GM21526 (cell line): ENCODE measurements at regions not wholly inside any gene's neighbourhood (a gene's known extent, or its start where the extent isn't known, plus 50 kb on each side); places are given as distances from the start of the nearest gene placed in this dataset.
"Not testable (repeated sequence)": the region's sequence is repeated elsewhere in the genome, so short reads cannot be mapped to it uniquely, and the experiment has no call there.

Source experiments
- ATAC-seq: cut with Tn5 transposase; IDR thresholded peaks from one replicate; pipeline ENCODE4 v1.9.1; 2021; ENCODE audit warnings: moderate library complexity; ENCODE audit not compliant: unreplicated experiment, low FRiP score

GRCh38 chr16:29261427-29262248, 144.9 kb downstream of the NPIPB11 start:
- not testable (repeated sequence) for ATAC-seq

GRCh38 chr16:29260683-29261426, 145.7 kb downstream of the NPIPB11 start:
- ATAC-seq, result not testable (repeated sequence)

- ATAC-seq, result not testable (repeated sequence)
Observed at GRCh38 chr16:29259635-29260457, 146.7 kb downstream of the NPIPB11 start.

- not testable (repeated sequence) for ATAC-seq
Observed at GRCh38 chr16:29258946-29259634, 147.4 kb downstream of the NPIPB11 start.

- not testable (repeated sequence) for ATAC-seq
Observed at GRCh38 chr16:29257419-29258336, 148.8 kb downstream of the NPIPB11 start.

GRCh38 chr16:29256501-29256981, 150.0 kb downstream of the NPIPB11 start:
- no peak for ATAC-seq

- not testable (repeated sequence) for ATAC-seq
Observed at GRCh38 chr16:29255957-29256356, 150.6 kb downstream of the NPIPB11 start.

- not testable (repeated sequence) for ATAC-seq
Observed at GRCh38 chr16:29255496-29255796, 151.1 kb downstream of the NPIPB11 start.

GRCh38 chr16:29254676-29255495, 151.6 kb downstream of the NPIPB11 start:
- ATAC-seq, result no peak

- ATAC-seq, result not testable (repeated sequence)
Observed at GRCh38 chr16:29253716-29254590, 152.6 kb downstream of the NPIPB11 start.

- not testable (repeated sequence) for ATAC-seq
Observed at GRCh38 chr16:29253066-29253590, 153.4 kb downstream of the NPIPB11 start.

GRCh38 chr16:29252311-29252710, 154.2 kb downstream of the NPIPB11 start:
- not testable (repeated sequence) for ATAC-seq

- ATAC-seq, result not testable (repeated sequence)
Observed at GRCh38 chr16:29251571-29252011, 154.9 kb downstream of the NPIPB11 start.

GRCh38 chr16:29250923-29251434, 155.5 kb downstream of the NPIPB11 start:
- ATAC-seq, result not testable (repeated sequence)

GRCh38 chr16:29250469-29250868, 156.0 kb downstream of the NPIPB11 start:
- ATAC-seq, result not testable (repeated sequence)

GRCh38 chr16:29248940-29249318, 157.6 kb downstream of the NPIPB11 start:
- not testable (repeated sequence) for ATAC-seq
